ENCODE measurements at regions not wholly inside any gene's neighbourhood (a gene's known extent, or its start where the extent isn't known, plus 50 kb on each side); places are given as distances from the start of the nearest gene placed in this dataset.

GRCh38 chr17:68179926-68180285, 67.9 kb upstream of the AMZ2 start:
- no peak overlapping the region for H3K27ac Mint-ChIP-seq
- H3K36me3 Mint-ChIP-seq (ENCODE audit: insufficient read depth in 1 of 3, low read depth in 3 of 3) = no peaks in the 10 kb centered on the region

More at GRCh38 chr17:68179926-68180285, 67.9 kb upstream of the AMZ2 start:
- Histone ChIP-seq H2BK5ac (ENCODE audit: insufficient read length, low read length) (no peak overlapping the region), H3K79me1 (ENCODE audit: insufficient read depth, low read depth, low read length, poor library complexity, severe bottlenecking) (no peaks in the 10 kb centered on the region), H3K4me1 (ENCODE audit: insufficient read depth, low read length) (no peaks in the 10 kb centered on the region), H3K18ac (ENCODE audit: insufficient read length, low read depth, low read length) (no peak overlapping the region), H3K4ac (ENCODE audit: low read depth, low read length) (no peak overlapping the region), H4K91ac (ENCODE audit: insufficient read length, low read depth, low read length) (no peak overlapping the region), H3K9ac (ENCODE audit: extremely low read depth, insufficient read length, low read length) (no peak overlapping the region), H3K79me2 (ENCODE audit: insufficient read depth, low read length) (no peaks in the 10 kb centered on the region), H3K4me2 (ENCODE audit: insufficient read depth, insufficient read length, low read length) (no peak overlapping the region), H2BK120ac (ENCODE audit: low read depth, low read length, poor library complexity, severe bottlenecking) (no peak overlapping the region), H3K27ac (ENCODE audit: insufficient read length, low read depth, low read length) (no peak overlapping the region), H3K23me2 (ENCODE audit: insufficient read length, low read depth, low read length, poor library complexity, severe bottlenecking) (no peaks in the 10 kb centered on the region), H3K14ac (ENCODE audit: insufficient read depth, low read length) (no peak overlapping the region), H4K5ac (ENCODE audit: insufficient read length, low read depth, low read length) (no peak overlapping the region), H2BK20ac (ENCODE audit: low read depth, low read length, poor library complexity, severe bottlenecking) (no peak overlapping the region), H2BK12ac (ENCODE audit: insufficient read length, low read depth, low read length) (no peak overlapping the region), H2BK15ac (ENCODE audit: low read depth, low read length) (no peak overlapping the region), H4K20me1 (ENCODE audit: control insufficient read depth, insufficient read depth, insufficient read length) (no peaks in the 10 kb centered on the region), H4K8ac (replicated peaks; ENCODE audit: insufficient read length, low read depth, low read length) (no peak overlapping the region), H3K9me3 (ENCODE audit: control insufficient read depth, low read depth, low read length) (no peaks in the 10 kb centered on the region), H3T11ph (ENCODE audit: low read length) (no peak overlapping the region), H3K23ac (ENCODE audit: insufficient read length, low read depth, low read length) (no peak overlapping the region), H3K27me3 (ENCODE audit: insufficient read depth, low read length) (no peaks in the 10 kb centered on the region), H2AFZ (ENCODE audit: low read length) (no peak overlapping the region), H3K56ac (ENCODE audit: insufficient read length, low read depth, low read length) (no peak overlapping the region), H2AK5ac (ENCODE audit: insufficient read length, low read length) (no peak overlapping the region)
- Mint-ChIP-seq H3K9me3 (no peaks in the 10 kb centered on the region; a peak in 1 of 5 replicates), H3K4me1 (peaks cover 11 to 12% of the 10 kb centered on the region in 2 experiments), H3K27me3 (ENCODE audit: low read depth) (peaks cover 2% of the 10 kb centered on the region; the same call in 1 of the 2 replicates), H3K4me3 (no peak overlapping the region)
- TF ChIP-seq CTCF (conservative IDR thresholded peaks at IDR 0.05) = no peak
- WGBS (ENCODE audit: extremely low coverage, insufficient read length, low lambda C conversion rate) = no CpG with 5 or more reads among the region's 31 CpGs
- no peak for DNase-seq

Measured in H9 (cell line).